GM12878 (cell line): ENCODE measurements at regions not wholly inside any gene's neighbourhood (a gene's known extent, or its start where the extent isn't known, plus 50 kb on each side); places are given as distances from the start of the nearest gene placed in this dataset.

ENCODE experiments used
- ATAC-seq: fragments of 200-7000 bp; cut with Tn5 transposase; 3 replicates; pipeline ENCODE4 v1.9.1; 2020; ENCODE audit warnings: mild to moderate bottlenecking, moderate library complexity
- BruUV-seq: library from RNA; stranded (reverse); fragments of 400-500 nt; replicated peaks from 2 replicates; lab custom pipeline; 2021; lab: Mats Ljungman, UMichigan
- CTCF ChIA-PET: fragments of 300-600 bp; sonication (Branson Sonifier 250); formaldehyde crosslinking; extraction: SDS; loops from one replicate; lab custom pipeline; 2021; ENCODE audit warnings: inconsistent platforms; lab: Yijun Ruan, JAX
- POLR2A ChIA-PET: fragments of 350-600 bp; formaldehyde crosslinking; extraction: SDS; loops from one replicate; lab custom pipeline; 2021; ENCODE audit warnings: inconsistent platforms; lab: Charles Lee
- RAD21 ChIA-PET: fragments of 300-600 bp; sonication (Branson Sonifier 250); formaldehyde crosslinking; loops from one replicate; lab custom pipeline; 2023; ENCODE audit warnings: antibody characterized with exemption; ENCODE audit not compliant: unreplicated experiment; lab: Charles Lee
- SMC1A ChIA-PET: fragments of 300-600 bp; sonication (Branson Sonifier 250); formaldehyde crosslinking; loops from one replicate; lab custom pipeline; 2023; ENCODE audit not compliant: unreplicated experiment, uncharacterized antibody; lab: Charles Lee
- DNase-seq: peaks from one replicate; pipeline ENCODE4 v3.0.0-alpha.2; 2011; ENCODE audit warnings: low read depth, low spot score
- FAIRE-seq: peaks from 3 replicates; lab custom pipeline; 2011; peaks lifted over from hg19 to GRCh38; lab: Jason Lieb, UNC
- H2AFZ ChIP-seq: 2 replicates; pipeline ENCODE4 v1.6.0; 2011; ENCODE audit warnings: low read depth, low read length, control low read depth; ENCODE audit not compliant: control insufficient read depth
- H3K27ac ChIP-seq: 2 replicates; pipeline ENCODE4 v1.5.1; 2011; ENCODE audit warnings: control low read depth; ENCODE audit not compliant: control insufficient read depth, insufficient read depth
- H3K27me3 ChIP-seq, 2 experiments: replicated peaks in 1 of 2; 2 replicates each; pipeline versions ENCODE4 v1.6.0 to v1.6.1; 2011; ENCODE audit warnings: low read length in 1 of 2; ENCODE audit not compliant: control insufficient read depth in 2 of 2, insufficient read depth in 2 of 2
- H3K36me3 ChIP-seq, 2 experiments: 2 replicates each; pipeline ENCODE4 v1.5.1; 2011; ENCODE audit warnings: low read length in 1 of 2; ENCODE audit not compliant: control insufficient read depth in 2 of 2, insufficient read depth in 2 of 2
- H3K4me1 ChIP-seq: 2 replicates; pipeline ENCODE4 v1.6.1; 2011; ENCODE audit warnings: mild to moderate bottlenecking, low read length, moderate library complexity, mixed read lengths; ENCODE audit not compliant: control insufficient read depth, insufficient read depth
- H3K4me2 ChIP-seq: 2 replicates; pipeline ENCODE4 v1.6.0; 2011; ENCODE audit warnings: control low read depth; ENCODE audit not compliant: control insufficient read depth, insufficient read depth
- H3K4me3 ChIP-seq: fragments of 200-600 bp; sonication (generic); 2 replicates; pipeline ENCODE4 v1.5.1; 2016
- H3K79me2 ChIP-seq: 2 replicates; pipeline ENCODE4 v1.6.0; 2011; ENCODE audit warnings: low read length; ENCODE audit not compliant: control insufficient read depth, insufficient read depth
- H3K9ac ChIP-seq: 2 replicates; pipeline ENCODE4 v1.8.0; 2011; ENCODE audit warnings: low read length, control low read depth, mixed read lengths; ENCODE audit not compliant: control insufficient read depth, insufficient read depth
- H3K9me3 ChIP-seq: replicated peaks from 3 replicates; pipeline ENCODE4 v1.5.1; 2011; ENCODE audit warnings: mild to moderate bottlenecking, low read length; ENCODE audit not compliant: control insufficient read depth, insufficient read depth
- H4K20me1 ChIP-seq: 2 replicates; pipeline ENCODE4 v1.6.0; 2011; ENCODE audit not compliant: control insufficient read depth, insufficient read depth
- CHD4 ChIP-seq: fragments of 200-600 bp; sonication (generic); IDR thresholded peaks from 2 replicates; pipeline ENCODE4 v1.6.1; 2016; ENCODE audit warnings: mild to moderate bottlenecking
- MLLT1 ChIP-seq: fragments of 450-650 bp; IDR thresholded peaks from 2 replicates; pipeline ENCODE4 v1.6.1; 2016; ENCODE audit warnings: mild to moderate bottlenecking
- MYB ChIP-seq: fragments of 150-350 bp; IDR thresholded peaks from 2 replicates; pipeline ENCODE4 v1.6.1; 2014; ENCODE audit warnings: mild to moderate bottlenecking, low read depth, low read length, borderline replicate concordance
- PRDM15 ChIP-seq: fragments of 450-650 bp; formaldehyde crosslinking; IDR thresholded peaks from 2 replicates; pipeline ENCODE4 v1.4.0; 2020; ENCODE audit warnings: mild to moderate bottlenecking, moderate library complexity
- RELA ChIP-seq: fragments of 450-650 bp; IDR thresholded peaks from 2 replicates; pipeline ENCODE4 v1.8.0; 2014; ENCODE audit warnings: borderline replicate concordance; ENCODE audit not compliant: partially characterized antibody
- TARDBP ChIP-seq: IDR thresholded peaks from 2 replicates; pipeline ENCODE4 v1.6.1; 2016; ENCODE audit warnings: borderline replicate concordance
- TCF12 ChIP-seq: IDR thresholded peaks from 2 replicates; pipeline ENCODE4 v1.6.1; 2011; ENCODE audit warnings: low read depth, mild to moderate bottlenecking, low read length
- WGBS: methylation state at CpG from one replicate; pipeline ENCODE4 v1.1.6; 2016; ENCODE audit warnings: low lambda C conversion rate; ENCODE audit not compliant: insufficient replicate concordance, insufficient coverage; ENCODE audit errors: missing lambda C conversion rate; 5-methylcytosine and 5-hydroxymethylcytosine counted together
- in situ Hi-C: fragments of 300-500 bp; cut with MboI; formaldehyde crosslinking; loops from 9 replicates; pipeline ENCODE4 v1.14.3; 2018; ENCODE audit warnings: mixed read lengths
- intact Hi-C: fragments of 100-400 bp; cut with micrococcal nuclease; formaldehyde crosslinking; loops from one replicate; pipeline ENCODE4 v1.14.2; 2022; ENCODE audit not compliant: unreplicated experiment

GRCh38 chr15:92538115-92538514 is 117.5 kb downstream of the FAM174B start (continued):
- no peak for TF ChIP-seq PRDM15
- no peak for TF ChIP-seq RELA

- H3K4me3 ChIP-seq, result no peak overlapping the region
- FAIRE-seq, result no peak
- POLR2A ChIA-PET, result no interaction called here
- ATAC-seq, result no peak
- H3K27ac ChIP-seq, result no peak overlapping the region
- H3K27me3 ChIP-seq, result no peaks in the 10 kb centered on the region; a peak in 1 of 4 replicates
- no peaks in the 10 kb centered on the region for H3K79me2 ChIP-seq
- WGBS, result 18% methylated on average over 2 of the region's 2 CpGs
- no peak overlapping the region for H3K9ac ChIP-seq
- RAD21 ChIA-PET, result no interaction called here
- no peak overlapping the region for H3K4me2 ChIP-seq
- in situ Hi-C loops (no loop called here), intact Hi-C loops (no loop called here)
- no peaks in the 10 kb centered on the region for H3K36me3 ChIP-seq
- no peak for DNase-seq
- H4K20me1 ChIP-seq, result no peaks in the 10 kb centered on the region
- no TSS peak for BruUV-seq
- no peaks in the 10 kb centered on the region for H3K4me1 ChIP-seq
- CTCF ChIA-PET, result interaction anchor here (1.9 kb wide), 1 partner anchor 11 kb away, joined by 5 read pairs; no protein-coding TSS in a partner anchor
- SMC1A ChIA-PET, result no interaction called here
- no peaks in the 10 kb centered on the region; the same call in 2 of the 3 replicates for H3K9me3 ChIP-seq
- no peak overlapping the region for H2AFZ ChIP-seq
- TF ChIP-seq MLLT1 (no peak), MYB (no peak), CHD4 (no peak), TCF12 (no peak), TARDBP (no peak)
- TF ChIP-seq, all 136 proteins: peak for 0
Observed at GRCh38 chr15:92533298-92533697, 122.3 kb downstream of the FAM174B start.
